T47D (cell line): ENCODE measurements at regions not wholly inside any gene's neighbourhood (a gene's known extent, or its start where the extent isn't known, plus 50 kb on each side); places are given as distances from the start of the nearest gene placed in this dataset.

Experiments
- DNase-seq, 2 experiments: peaks; one replicate each; pipeline versions ENCODE4 v3.0.0 to v3.0.0-alpha.2; 2011 to 2012; ENCODE audit warnings: low read depth in 1 of 2, low spot score in 1 of 2
- JUND ChIP-seq: IDR thresholded peaks from 2 replicates; pipeline ENCODE4 v1.6.1; 2012; ENCODE audit warnings: low read depth
- in situ Hi-C: cut with HindIII; loops from 2 replicates; pipeline ENCODE4 v1.10.0; 2016; ENCODE audit warnings: low sequenced_read_pairs, low pct_unique_long_range_greater_than_20kb

GRCh38 chr13:72405441-72405840 lies 322.0 kb downstream of the MZT1 start:
- in situ Hi-C loops, result no loop called here
- DNase-seq, result no peak
- no peak for TF ChIP-seq JUND

GRCh38 chr13:72403396-72404010 lies 323.9 kb downstream of the MZT1 start:
- no peak for TF ChIP-seq JUND
- in situ Hi-C loops, result no loop called here

GRCh38 chr13:72400856-72401255 lies 326.6 kb downstream of the MZT1 start:
- no peak for DNase-seq
- in situ Hi-C loops, result no loop called here
- TF ChIP-seq JUND, result no peak

More at GRCh38 chr13:72403396-72404010, 323.9 kb downstream of the MZT1 start:
- DNase-seq, result no peak

GRCh38 chr13:72399351-72399750 lies 328.1 kb downstream of the MZT1 start:
- TF ChIP-seq JUND, result no peak
- in situ Hi-C loops, result no loop called here
- no peak for DNase-seq

GRCh38 chr13:72397265-72397664 lies 330.2 kb downstream of the MZT1 start:
- no peak for DNase-seq
- TF ChIP-seq JUND, result no peak
- in situ Hi-C loops, result no loop called here

- in situ Hi-C loops, result no loop called here
- no peak for TF ChIP-seq JUND
- DNase-seq, result no peak
Measured at GRCh38 chr13:72390909-72391308, 336.5 kb downstream of the MZT1 start.

GRCh38 chr13:72386138-72386684 lies 341.2 kb downstream of the MZT1 start:
- in situ Hi-C loops, result no loop called here
- no peak for DNase-seq
- no peak for TF ChIP-seq JUND

- in situ Hi-C loops, result no loop called here
- DNase-seq, result peak in 1 of 2 experiments; percentile 6
- no peak for TF ChIP-seq JUND
Measured at GRCh38 chr13:72384879-72385278, 342.6 kb downstream of the MZT1 start.

GRCh38 chr13:72384186-72384823 lies 343.1 kb downstream of the MZT1 start:
- in situ Hi-C loops, result no loop called here
- DNase-seq, result peak in 1 of 2 experiments; percentile 3
- TF ChIP-seq JUND, result no peak

GRCh38 chr13:72383646-72384045 lies 343.8 kb downstream of the MZT1 start:
- no peak for TF ChIP-seq JUND
- in situ Hi-C loops, result no loop called here
- no peak for DNase-seq

- in situ Hi-C loops, result no loop called here
- no peak for TF ChIP-seq JUND
- DNase-seq, result no peak
Measured at GRCh38 chr13:72379581-72379980, 347.8 kb downstream of the MZT1 start.

GRCh38 chr13:72368031-72368430 lies 359.4 kb downstream of the MZT1 start:
- in situ Hi-C loops, result no loop called here
- DNase-seq, result no peak
- TF ChIP-seq JUND, result no peak

- DNase-seq, result no peak
- TF ChIP-seq JUND, result no peak
- in situ Hi-C loops, result no loop called here
Measured at GRCh38 chr13:72346716-72347115, 380.7 kb downstream of the MZT1 start.
